Memory B cell (primary cell): ENCODE measurements at regions not wholly inside any gene's neighbourhood (a gene's known extent, or its start where the extent isn't known, plus 50 kb on each side); places are given as distances from the start of the nearest gene placed in this dataset.
"Not testable (repeated sequence)": the region's sequence is repeated elsewhere in the genome, so short reads cannot be mapped to it uniquely, and the experiment has no call there.

ENCODE experiments used
- ATAC-seq: fragments of 150-1000 bp; cut with Tn5 transposase; 2 replicates; pipeline ENCODE4 v1.10.0; 2021; ENCODE audit warnings: low read depth, mild to moderate bottlenecking, moderate library complexity
- DNase-seq, 2 donors: peaks; one replicate each; pipeline ENCODE4 v3.0.0; 2022; ENCODE audit warnings: low spot score in 2 of 2
- H3K27ac Mint-ChIP-seq: one replicate; pipeline ENCODE4 v1.8.0; 2022; ENCODE audit warnings: mild to moderate bottlenecking, moderate library complexity, mixed read lengths
- H3K27me3 Mint-ChIP-seq: one replicate; pipeline ENCODE4 v1.8.0; 2022; ENCODE audit warnings: mixed read lengths
- H3K36me3 Mint-ChIP-seq: one replicate; pipeline ENCODE4 v1.8.0; 2022; ENCODE audit warnings: mild to moderate bottlenecking, mixed read lengths
- H3K4me1 Mint-ChIP-seq: one replicate; pipeline ENCODE4 v1.8.0; 2022; ENCODE audit warnings: mixed read lengths
- H3K4me3 Mint-ChIP-seq: one replicate; pipeline ENCODE4 v1.8.0; 2022; ENCODE audit warnings: mild to moderate bottlenecking, moderate library complexity, mixed read lengths
- H3K9me3 Mint-ChIP-seq: one replicate; pipeline ENCODE4 v1.8.0; 2022; ENCODE audit warnings: mixed read lengths

- H3K9me3 Mint-ChIP-seq: peaks cover 6% of the 10 kb centered on the region
- no peak for ATAC-seq
- H3K4me1 Mint-ChIP-seq: no peaks in the 10 kb centered on the region
- H3K36me3 Mint-ChIP-seq: no peaks in the 10 kb centered on the region
- H3K4me3 Mint-ChIP-seq: no peak overlapping the region
- no peak overlapping the region for H3K27ac Mint-ChIP-seq
- H3K27me3 Mint-ChIP-seq: no peaks in the 10 kb centered on the region
- no peak for DNase-seq
Measured at GRCh38 chr4:12458621-12459020, 1025.5 kb downstream of the RAB28 start.

GRCh38 chr4:12452291-12452690 is 1023.6 kb upstream of the HS3ST1 start:
- H3K27ac Mint-ChIP-seq: no peak overlapping the region
- H3K4me1 Mint-ChIP-seq: no peaks in the 10 kb centered on the region
- no peak for DNase-seq
- no peaks in the 10 kb centered on the region for H3K27me3 Mint-ChIP-seq
- no peak for ATAC-seq
- H3K9me3 Mint-ChIP-seq: peaks cover 13% of the 10 kb centered on the region
- H3K36me3 Mint-ChIP-seq: no peaks in the 10 kb centered on the region
- H3K4me3 Mint-ChIP-seq: no peak overlapping the region

GRCh38 chr4:12447451-12447850 is 1018.8 kb upstream of the HS3ST1 start:
- ATAC-seq: no peak
- Mint-ChIP-seq H3K27ac (no peak overlapping the region), H3K4me1 (no peaks in the 10 kb centered on the region), H3K36me3 (no peaks in the 10 kb centered on the region), H3K9me3 (peaks cover 12% of the 10 kb centered on the region), H3K4me3 (no peak overlapping the region), H3K27me3 (no peaks in the 10 kb centered on the region)
- no peak for DNase-seq

- Mint-ChIP-seq H3K27ac (no peak overlapping the region), H3K27me3 (no peaks in the 10 kb centered on the region), H3K4me1 (no peaks in the 10 kb centered on the region), H3K9me3 (peaks cover 12% of the 10 kb centered on the region), H3K36me3 (no peaks in the 10 kb centered on the region), H3K4me3 (no peak overlapping the region)
- DNase-seq (no peak), ATAC-seq (no peak)
Measured at GRCh38 chr4:12446657-12447185, 1018.0 kb upstream of the HS3ST1 start.

GRCh38 chr4:12446256-12446655 is 1017.6 kb upstream of the HS3ST1 start:
- no peak for ATAC-seq

GRCh38 chr4:12445711-12446235 is 1017.1 kb upstream of the HS3ST1 start:
- ATAC-seq (no peak), DNase-seq (no peak)
- Mint-ChIP-seq H3K36me3 (no peaks in the 10 kb centered on the region), H3K27me3 (no peaks in the 10 kb centered on the region), H3K4me1 (no peaks in the 10 kb centered on the region), H3K27ac (no peak overlapping the region), H3K4me3 (no peak overlapping the region), H3K9me3 (peaks cover 9% of the 10 kb centered on the region)

More at GRCh38 chr4:12446256-12446655, 1017.6 kb upstream of the HS3ST1 start:
- H3K36me3 Mint-ChIP-seq: no peaks in the 10 kb centered on the region
- peaks cover 11% of the 10 kb centered on the region for H3K9me3 Mint-ChIP-seq
- no peaks in the 10 kb centered on the region for H3K4me1 Mint-ChIP-seq
- no peak overlapping the region for H3K27ac Mint-ChIP-seq
- no peak for DNase-seq
- no peaks in the 10 kb centered on the region for H3K27me3 Mint-ChIP-seq
- no peak overlapping the region for H3K4me3 Mint-ChIP-seq

GRCh38 chr4:12439633-12440305 is 1011.1 kb upstream of the HS3ST1 start:
- Mint-ChIP-seq H3K4me3 (no peak overlapping the region), H3K27ac (no peak overlapping the region), H3K36me3 (no peaks in the 10 kb centered on the region), H3K27me3 (no peaks in the 10 kb centered on the region), H3K9me3 (peaks cover 2% of the 10 kb centered on the region), H3K4me1 (no peaks in the 10 kb centered on the region)
- DNase-seq: no peak
- no peak for ATAC-seq

- not testable (repeated sequence) for H3K36me3 Mint-ChIP-seq, H3K4me1 Mint-ChIP-seq, H3K27ac Mint-ChIP-seq, H3K9me3 Mint-ChIP-seq, H3K4me3 Mint-ChIP-seq, DNase-seq, ATAC-seq, H3K27me3 Mint-ChIP-seq
Measured at GRCh38 chr4:12431259-12431658, 1002.6 kb upstream of the HS3ST1 start.

GRCh38 chr4:12421364-12421763 is 992.7 kb upstream of the HS3ST1 start:
- no peaks in the 10 kb centered on the region for H3K36me3 Mint-ChIP-seq
- no peaks in the 10 kb centered on the region for H3K4me1 Mint-ChIP-seq
- no peak overlapping the region for H3K4me3 Mint-ChIP-seq
- H3K27ac Mint-ChIP-seq: no peak overlapping the region
- ATAC-seq (no peak), DNase-seq (no peak)
- H3K9me3 Mint-ChIP-seq: peaks cover 7% of the 10 kb centered on the region
- H3K27me3 Mint-ChIP-seq: no peaks in the 10 kb centered on the region

GRCh38 chr4:12416755-12417154 is 988.1 kb upstream of the HS3ST1 start:
- no peak overlapping the region for H3K4me3 Mint-ChIP-seq
- H3K4me1 Mint-ChIP-seq: no peaks in the 10 kb centered on the region
- peaks cover 4% of the 10 kb centered on the region for H3K9me3 Mint-ChIP-seq
- H3K27ac Mint-ChIP-seq: no peak overlapping the region
- DNase-seq: no peak
- no peaks in the 10 kb centered on the region for H3K36me3 Mint-ChIP-seq
- ATAC-seq: no peak
- H3K27me3 Mint-ChIP-seq: no peaks in the 10 kb centered on the region

GRCh38 chr4:12414181-12414812 is 985.6 kb upstream of the HS3ST1 start:
- Mint-ChIP-seq H3K36me3 (no peaks in the 10 kb centered on the region), H3K27me3 (no peaks in the 10 kb centered on the region), H3K4me3 (no peak overlapping the region), H3K4me1 (no peaks in the 10 kb centered on the region), H3K27ac (no peak overlapping the region), H3K9me3 (no peaks in the 10 kb centered on the region)
- no peak for DNase-seq
- no peak for ATAC-seq

GRCh38 chr4:12411072-12411471 is 982.4 kb upstream of the HS3ST1 start:
- Mint-ChIP-seq H3K4me1 (no peaks in the 10 kb centered on the region), H3K9me3 (no peaks in the 10 kb centered on the region), H3K27ac (no peak overlapping the region), H3K27me3 (no peaks in the 10 kb centered on the region), H3K36me3 (no peaks in the 10 kb centered on the region), H3K4me3 (no peak overlapping the region)
- ATAC-seq (no peak), DNase-seq (no peak)

GRCh38 chr4:12409507-12410190 is 981.0 kb upstream of the HS3ST1 start:
- no peaks in the 10 kb centered on the region for H3K36me3 Mint-ChIP-seq
- H3K4me1 Mint-ChIP-seq: no peaks in the 10 kb centered on the region
- H3K27me3 Mint-ChIP-seq: no peaks in the 10 kb centered on the region
- no peak overlapping the region for H3K4me3 Mint-ChIP-seq
- ATAC-seq (no peak), DNase-seq (no peak)
- no peak overlapping the region for H3K27ac Mint-ChIP-seq
- no peaks in the 10 kb centered on the region for H3K9me3 Mint-ChIP-seq

- Mint-ChIP-seq H3K9me3 (peaks cover under 1% of the 10 kb centered on the region), H3K27ac (no peak overlapping the region), H3K4me3 (no peak overlapping the region), H3K36me3 (no peaks in the 10 kb centered on the region), H3K27me3 (no peaks in the 10 kb centered on the region), H3K4me1 (no peaks in the 10 kb centered on the region)
- no peak for DNase-seq
- no peak for ATAC-seq
Measured at GRCh38 chr4:12408364-12408763, 979.7 kb upstream of the HS3ST1 start.
